Tibial nerve (tissue), 4 donors: ENCODE measurements at regions not wholly inside any gene's neighbourhood (a gene's known extent, or its start where the extent isn't known, plus 50 kb on each side); places are given as distances from the start of the nearest gene placed in this dataset.

Source experiments
- EP300 ChIP-seq, 2 donors: sonication (generic); formaldehyde crosslinking; IDR thresholded peaks; one replicate each; pipeline ENCODE4 v1.6.1; 2017; ENCODE audit warnings: antibody characterized with exemption in 2 of 2, mild to moderate bottlenecking in 1 of 2
- POLR2A ChIP-seq, 2 donors: fragments of 450-650 bp; IDR thresholded peaks; one replicate each; pipeline ENCODE4 v1.6.1; 2017; ENCODE audit warnings: antibody characterized with exemption in 2 of 2, mild to moderate bottlenecking in 2 of 2, moderate library complexity in 2 of 2
- TF ChIP-seq, protein P1 (sequence below), 5 experiments: fragments of 200-600 bp in 3 of 5; fragments of 450-650 bp in 2 of 5; sonication (generic) in 3 of 5; IDR thresholded peaks; one replicate each; pipeline ENCODE4 v1.5.1; 2016 to 2019; ENCODE audit warnings: antibody characterized with exemption in 5 of 5, mild to moderate bottlenecking in 3 of 5, moderate library complexity in 2 of 5

DNA sequence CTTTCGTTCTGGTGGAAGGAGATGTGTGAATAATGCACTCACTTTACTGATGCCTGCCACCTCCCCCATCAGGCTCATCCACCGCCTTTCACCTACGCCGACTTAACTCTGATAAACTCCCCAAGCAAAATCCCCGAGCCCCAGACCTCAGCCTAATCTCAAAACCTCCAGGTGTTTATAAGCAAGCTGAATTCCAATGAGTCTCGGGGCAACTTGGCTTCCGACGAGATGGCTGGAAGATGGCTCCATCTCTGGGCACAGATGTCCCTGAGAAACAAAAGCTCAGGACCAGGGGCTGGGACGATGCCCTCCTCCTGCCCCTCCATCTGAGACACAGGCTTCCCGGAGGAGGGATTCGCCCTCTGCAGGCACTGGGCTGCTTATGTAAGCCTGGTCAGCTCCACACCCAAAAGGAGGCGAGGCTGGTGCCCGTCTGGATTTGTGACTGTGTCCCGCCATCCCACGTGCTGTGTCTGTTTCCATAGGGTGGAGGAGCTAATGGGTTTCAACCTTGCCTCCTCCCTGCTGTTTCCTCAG, 386.4 kb upstream of the TNRC6C start:
- TF ChIP-seq, protein P1, sequence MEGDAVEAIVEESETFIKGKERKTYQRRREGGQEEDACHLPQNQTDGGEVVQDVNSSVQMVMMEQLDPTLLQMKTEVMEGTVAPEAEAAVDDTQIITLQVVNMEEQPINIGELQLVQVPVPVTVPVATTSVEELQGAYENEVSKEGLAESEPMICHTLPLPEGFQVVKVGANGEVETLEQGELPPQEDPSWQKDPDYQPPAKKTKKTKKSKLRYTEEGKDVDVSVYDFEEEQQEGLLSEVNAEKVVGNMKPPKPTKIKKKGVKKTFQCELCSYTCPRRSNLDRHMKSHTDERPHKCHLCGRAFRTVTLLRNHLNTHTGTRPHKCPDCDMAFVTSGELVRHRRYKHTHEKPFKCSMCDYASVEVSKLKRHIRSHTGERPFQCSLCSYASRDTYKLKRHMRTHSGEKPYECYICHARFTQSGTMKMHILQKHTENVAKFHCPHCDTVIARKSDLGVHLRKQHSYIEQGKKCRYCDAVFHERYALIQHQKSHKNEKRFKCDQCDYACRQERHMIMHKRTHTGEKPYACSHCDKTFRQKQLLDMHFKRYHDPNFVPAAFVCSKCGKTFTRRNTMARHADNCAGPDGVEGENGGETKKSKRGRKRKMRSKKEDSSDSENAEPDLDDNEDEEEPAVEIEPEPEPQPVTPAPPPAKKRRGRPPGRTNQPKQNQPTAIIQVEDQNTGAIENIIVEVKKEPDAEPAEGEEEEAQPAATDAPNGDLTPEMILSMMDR (IDR thresholded peaks at IDR 0.05), result no peak
- TF ChIP-seq EP300 (IDR thresholded peaks at IDR 0.05) (no peak), POLR2A (IDR thresholded peaks at IDR 0.05) (no peak)
